Body of pancreas (tissue), 4 donors: ENCODE measurements at regions not wholly inside any gene's neighbourhood (a gene's known extent, or its start where the extent isn't known, plus 50 kb on each side); places are given as distances from the start of the nearest gene placed in this dataset.
A peak's percentile ranks its signal among the peaks of the same experiment; 100 is the strongest.

Experiments used
- ATAC-seq: fragments of 150-250 bp; one replicate; pipeline ENCODE4 v1.9.1; 2016
- DNase-seq, 4 donors: peaks; one replicate each; pipeline ENCODE4 v3.0.0-alpha.2; 2019
- H3K27ac ChIP-seq, 4 donors: fragments of 200-600 bp; sonication (generic); 1 replicate in 3 of 4; 2 replicates in 1 of 4; pipeline versions ENCODE4 v1.5.1 to v1.6.1; 2016 to 2019; ENCODE audit warnings: mild to moderate bottlenecking in 1 of 4, mixed read lengths in 1 of 4, moderate library complexity in 1 of 4
- H3K27me3 ChIP-seq, 2 donors: fragments of 200-600 bp; sonication (generic); one replicate each; pipeline ENCODE4 v1.6.0; 2016; ENCODE audit warnings: mild to moderate bottlenecking in 1 of 2
- H3K36me3 ChIP-seq, 2 donors: fragments of 200-600 bp; sonication (generic); replicated peaks in 1 of 2; 2 replicates each; pipeline ENCODE4 v1.5.1; 2016; ENCODE audit warnings: low read depth in 2 of 2; ENCODE audit not compliant: insufficient read depth in 1 of 2
- H3K4me1 ChIP-seq: fragments of 200-600 bp; sonication (generic); one replicate; pipeline ENCODE4 v1.6.0; 2016
- H3K4me3 ChIP-seq, 2 donors: fragments of 200-600 bp; sonication (generic); 1 replicate in 1 of 2; 2 replicates in 1 of 2; pipeline ENCODE4 v1.5.1; 2016 to 2019
- H3K9me3 ChIP-seq, 3 donors: fragments of 200-600 bp; sonication (generic); 1 replicate in 2 of 3; 2 replicates in 1 of 3; pipeline ENCODE4 v1.5.1; 2016
- CTCF ChIP-seq, 7 experiments: fragments of 450-650 bp in 4 of 7; fragments of 200-600 bp in 3 of 7; sonication (generic) in 3 of 7; IDR thresholded peaks; one replicate each; pipeline ENCODE4 v1.5.1; 2016 to 2019; ENCODE audit warnings: antibody characterized with exemption in 7 of 7
- POLR2A ChIP-seq, 3 donors: fragments of 450-650 bp; IDR thresholded peaks; one replicate each; pipeline ENCODE4 v1.6.1; 2016; ENCODE audit warnings: antibody characterized with exemption in 3 of 3, mild to moderate bottlenecking in 2 of 3
- WGBS, 2 donors: methylation state at CpG; one replicate each; pipeline ENCODE4 v1.1.5; 2017; 5-methylcytosine and 5-hydroxymethylcytosine counted together
- intact Hi-C: fragments of 100-400 bp; cut with DNase I; formaldehyde crosslinking; loops from one replicate; pipeline ENCODE4 v1.15.1; 2023

- TF ChIP-seq CTCF (IDR thresholded peaks at IDR 0.05), result no peak
- no peak for TF ChIP-seq POLR2A (IDR thresholded peaks at IDR 0.05)
Measured at GRCh38 chr16:73339821-73340220, 291.9 kb upstream of the ZFHX3 start.

GRCh38 chr16:73337373-73338296 is 289.7 kb upstream of the ZFHX3 start:
- no peak for ATAC-seq
- TF ChIP-seq POLR2A (IDR thresholded peaks at IDR 0.05) (no peak), CTCF (IDR thresholded peaks at IDR 0.05) (no peak)

More at GRCh38 chr16:73339821-73340220, 291.9 kb upstream of the ZFHX3 start:
- no peak overlapping the region for H3K4me3 ChIP-seq
- ATAC-seq (no peak), DNase-seq (no peak)
- no peaks in the 10 kb centered on the region for H3K9me3 ChIP-seq
- WGBS, 2 donors, result 58 to 72% methylated on average over 6 of the region's 6 CpGs
- no peaks in the 10 kb centered on the region for H3K27me3 ChIP-seq
- intact Hi-C loops, result no loop called here
- no peaks in the 10 kb centered on the region for H3K4me1 ChIP-seq
- no peaks in the 10 kb centered on the region for H3K36me3 ChIP-seq
- H3K27ac ChIP-seq, result no peak overlapping the region

GRCh38 chr16:73329358-73330286 is 281.7 kb upstream of the ZFHX3 start:
- Histone ChIP-seq H3K36me3 (no peaks in the 10 kb centered on the region), H3K27me3 (no peaks in the 10 kb centered on the region), H3K4me1 (no peaks in the 10 kb centered on the region), H3K4me3 (no peak overlapping the region), H3K9me3 (no peaks in the 10 kb centered on the region), H3K27ac (no peak overlapping the region)
- DNase-seq (peak in 2 of 4 donors; percentile 8 to 20), ATAC-seq (peak; percentile 56)
- 60 to 67% methylated on average over 16 of the region's 16 CpGs for WGBS, 2 donors
- intact Hi-C loops, result no loop called here
- TF ChIP-seq POLR2A (IDR thresholded peaks at IDR 0.05) (no peak), CTCF (IDR thresholded peaks at IDR 0.05) (peak in 3 of 7 experiments; percentile 25 to 38 (median 35))

More at GRCh38 chr16:73337373-73338296, 289.7 kb upstream of the ZFHX3 start:
- Histone ChIP-seq H3K36me3 (no peaks in the 10 kb centered on the region), H3K27ac (no peak overlapping the region), H3K27me3 (no peaks in the 10 kb centered on the region), H3K9me3 (no peaks in the 10 kb centered on the region), H3K4me1 (no peaks in the 10 kb centered on the region), H3K4me3 (no peak overlapping the region)
- intact Hi-C loops, result no loop called here
- 61 to 68% methylated on average over 11 of the region's 11 CpGs for WGBS, 2 donors
- DNase-seq, result no peak

GRCh38 chr16:73326770-73327470 is 279.0 kb upstream of the ZFHX3 start:
- WGBS, 2 donors, result 60 to 67% methylated on average over 5 of the region's 5 CpGs
- ATAC-seq (no peak), DNase-seq (no peak)
- no peaks in the 10 kb centered on the region for H3K9me3 ChIP-seq
- no peaks in the 10 kb centered on the region for H3K36me3 ChIP-seq
- intact Hi-C loops, result no loop called here
- H3K27ac ChIP-seq, result no peak overlapping the region
- no peaks in the 10 kb centered on the region for H3K4me1 ChIP-seq
- H3K4me3 ChIP-seq, result no peak overlapping the region
- H3K27me3 ChIP-seq, result no peaks in the 10 kb centered on the region
- TF ChIP-seq POLR2A (IDR thresholded peaks at IDR 0.05) (no peak), CTCF (IDR thresholded peaks at IDR 0.05) (no peak)
